Cardiac muscle cell (in vitro differentiated cells and primary cell): ENCODE measurements at regions not wholly inside any gene's neighbourhood (a gene's known extent, or its start where the extent isn't known, plus 50 kb on each side); places are given as distances from the start of the nearest gene placed in this dataset.

Experiments
- DNase-seq, 2 donors: peaks; one replicate each; pipeline versions ENCODE4 v3.0.0 to v3.0.0-alpha.2; 2010 to 2017; ENCODE audit warnings: low read depth in 1 of 2, low spot score in 1 of 2
- H3K27ac ChIP-seq: fragments of 200-600 bp; sonication (generic); 2 replicates; pipeline ENCODE4 v1.5.1; 2016
- H3K27me3 ChIP-seq: fragments of 200-600 bp; sonication (generic); 2 replicates; pipeline ENCODE4 v1.6.0; 2016; ENCODE audit warnings: control low read depth
- H3K36me3 ChIP-seq: fragments of 200-600 bp; sonication (generic); 2 replicates; pipeline ENCODE4 v1.5.1; 2016; ENCODE audit warnings: control low read depth
- H3K4me1 ChIP-seq: fragments of 200-600 bp; sonication (generic); 2 replicates; pipeline ENCODE4 v1.8.1; 2017; ENCODE audit warnings: low read depth, mild to moderate bottlenecking, mixed run types
- H3K4me3 ChIP-seq: fragments of 200-600 bp; sonication (generic); 2 replicates; pipeline ENCODE4 v1.5.1; 2016; ENCODE audit warnings: mild to moderate bottlenecking
- H3K9me3 ChIP-seq: fragments of 200-600 bp; sonication (generic); 2 replicates; pipeline ENCODE4 v1.5.1; 2017; ENCODE audit warnings: low read depth, mild to moderate bottlenecking, control low read depth
- CTCF ChIP-seq: IDR thresholded peaks from 2 replicates; pipeline ENCODE4 v1.5.1; 2012; ENCODE audit warnings: low read depth, mild to moderate bottlenecking, low read length

GRCh38 chr16:66128371-66128770 lies 238.1 kb upstream of the CDH5 start:
- H3K9me3 ChIP-seq, result no peaks in the 10 kb centered on the region
- no peak for TF ChIP-seq CTCF
- H3K4me1 ChIP-seq, result peaks cover 13% of the 10 kb centered on the region
- H3K27ac ChIP-seq, result no peak overlapping the region
- peaks cover 4% of the 10 kb centered on the region for H3K27me3 ChIP-seq
- H3K36me3 ChIP-seq, result no peaks in the 10 kb centered on the region
- H3K4me3 ChIP-seq, result no peak overlapping the region
- DNase-seq, result peak in 1 of 2 donors; percentile 35

GRCh38 chr16:66127459-66128370 lies 238.8 kb upstream of the CDH5 start:
- Histone ChIP-seq H3K36me3 (no peaks in the 10 kb centered on the region), H3K4me3 (no peak overlapping the region), H3K9me3 (no peaks in the 10 kb centered on the region), H3K27me3 (peaks cover 4% of the 10 kb centered on the region), H3K27ac (no peak overlapping the region), H3K4me1 (peaks cover 13% of the 10 kb centered on the region)
- DNase-seq, result peak; percentile 52 to 70
- peak; percentile 23 for TF ChIP-seq CTCF

- H3K9me3 ChIP-seq, result no peaks in the 10 kb centered on the region
- DNase-seq, result peak in 1 of 2 donors; percentile 19
- no peak overlapping the region for H3K4me3 ChIP-seq
- H3K27ac ChIP-seq, result no peak overlapping the region
- no peak for TF ChIP-seq CTCF
- H3K27me3 ChIP-seq, result no peaks in the 10 kb centered on the region
- H3K36me3 ChIP-seq, result no peaks in the 10 kb centered on the region
- peaks cover 6% of the 10 kb centered on the region for H3K4me1 ChIP-seq
Observed at GRCh38 chr16:66121466-66121865, 245.0 kb upstream of the CDH5 start.

GRCh38 chr16:66120656-66121055 lies 245.8 kb upstream of the CDH5 start:
- Histone ChIP-seq H3K36me3 (no peaks in the 10 kb centered on the region), H3K27ac (no peak overlapping the region), H3K4me3 (no peak overlapping the region), H3K4me1 (peaks cover 6% of the 10 kb centered on the region), H3K27me3 (no peaks in the 10 kb centered on the region), H3K9me3 (no peaks in the 10 kb centered on the region)
- TF ChIP-seq CTCF, result no peak
- DNase-seq, result no peak

- no peaks in the 10 kb centered on the region for H3K27me3 ChIP-seq
- no peaks in the 10 kb centered on the region for H3K36me3 ChIP-seq
- DNase-seq, result peak in 1 of 2 donors; percentile 25
- H3K4me1 ChIP-seq, result peaks cover 6% of the 10 kb centered on the region
- no peak for TF ChIP-seq CTCF
- H3K9me3 ChIP-seq, result no peaks in the 10 kb centered on the region
- H3K27ac ChIP-seq, result no peak overlapping the region
- H3K4me3 ChIP-seq, result no peak overlapping the region
Observed at GRCh38 chr16:66116163-66117002, 250.1 kb upstream of the CDH5 start.
